ENCODE measurements at regions not wholly inside any gene's neighbourhood (a gene's known extent, or its start where the extent isn't known, plus 50 kb on each side); places are given as distances from the start of the nearest gene placed in this dataset.

GRCh38 chr5:167950126-167950721, 341.2 kb upstream of the WWC1 start:
- Histone ChIP-seq H3K4me3 (ENCODE audit: low read depth, low read length) (no peak overlapping the region), H3K9me3 (no peaks in the 10 kb centered on the region), H3K36me3 (no peaks in the 10 kb centered on the region), H3K27me3 (no peaks in the 10 kb centered on the region), H3K4me1 (no peaks in the 10 kb centered on the region)
- no peak for TF ChIP-seq CTCF (IDR thresholded peaks at IDR 0.05; ENCODE audit: low read depth, low read length)
- DNase-seq: no peak

GRCh38 chr5:167951116-167951515, 340.3 kb upstream of the WWC1 start:
- no peak for TF ChIP-seq CTCF (IDR thresholded peaks at IDR 0.05; ENCODE audit: low read depth, low read length)
- Histone ChIP-seq H3K27me3 (no peaks in the 10 kb centered on the region), H3K9me3 (no peaks in the 10 kb centered on the region), H3K36me3 (no peaks in the 10 kb centered on the region), H3K4me3 (ENCODE audit: low read depth, low read length) (no peak overlapping the region), H3K4me1 (no peaks in the 10 kb centered on the region)
- no peak for DNase-seq

- H3K4me1 ChIP-seq: no peaks in the 10 kb centered on the region
Observed at GRCh38 chr5:167952278-167952995, 339.0 kb upstream of the WWC1 start.

GRCh38 chr5:167953151-167953798, 338.2 kb upstream of the WWC1 start:
- no peak for DNase-seq
- TF ChIP-seq CTCF (IDR thresholded peaks at IDR 0.05; ENCODE audit: low read depth, low read length): no peak
- no peaks in the 10 kb centered on the region for H3K9me3 ChIP-seq
- no peak overlapping the region for H3K4me3 ChIP-seq (ENCODE audit: low read depth, low read length)
- H3K4me1 ChIP-seq: no peaks in the 10 kb centered on the region
- no peaks in the 10 kb centered on the region for H3K36me3 ChIP-seq
- H3K27me3 ChIP-seq: no peaks in the 10 kb centered on the region

More at GRCh38 chr5:167952278-167952995, 339.0 kb upstream of the WWC1 start:
- TF ChIP-seq CTCF (IDR thresholded peaks at IDR 0.05; ENCODE audit: low read depth, low read length): no peak
- Histone ChIP-seq H3K9me3 (no peaks in the 10 kb centered on the region), H3K4me3 (ENCODE audit: low read depth, low read length) (no peak overlapping the region), H3K27me3 (no peaks in the 10 kb centered on the region), H3K36me3 (no peaks in the 10 kb centered on the region)
- no peak for DNase-seq

- TF ChIP-seq CTCF (IDR thresholded peaks at IDR 0.05; ENCODE audit: low read depth, low read length): no peak
- Histone ChIP-seq H3K4me1 (no peaks in the 10 kb centered on the region), H3K36me3 (no peaks in the 10 kb centered on the region), H3K9me3 (no peaks in the 10 kb centered on the region), H3K27me3 (no peaks in the 10 kb centered on the region), H3K4me3 (ENCODE audit: low read depth, low read length) (no peak overlapping the region)
- DNase-seq: no peak
Observed at GRCh38 chr5:167961731-167962130, 329.7 kb upstream of the WWC1 start.

- Histone ChIP-seq H3K36me3 (no peaks in the 10 kb centered on the region), H3K9me3 (no peaks in the 10 kb centered on the region), H3K4me1 (no peaks in the 10 kb centered on the region), H3K4me3 (ENCODE audit: low read depth, low read length) (no peak overlapping the region), H3K27me3 (no peaks in the 10 kb centered on the region)
- peak; percentile 20; the same call in 1 of the 2 replicates for TF ChIP-seq CTCF (IDR thresholded peaks at IDR 0.05; ENCODE audit: low read depth, low read length)
- no peak for DNase-seq
Observed at GRCh38 chr5:167964529-167964928, 326.9 kb upstream of the WWC1 start.

Measured in BE2C (cell line).